Spleen (tissue), 11 donors: ENCODE measurements at regions not wholly inside any gene's neighbourhood (a gene's known extent, or its start where the extent isn't known, plus 50 kb on each side); places are given as distances from the start of the nearest gene placed in this dataset.

Experiments used
- DNase-seq: peaks from one replicate; pipeline ENCODE4 v3.0.0-alpha.2; 2020
- H3K27ac ChIP-seq, 8 donors: fragments of 200-600 bp; sonication (generic) in 7 of 8; 1 replicate in 4 of 8; 2 replicates in 4 of 8; pipeline versions ENCODE4 v1.5.0 to v1.8.0; 2016 to 2021; ENCODE audit warnings: inconsistent platforms in 4 of 8, mild to moderate bottlenecking in 4 of 8, moderate library complexity in 1 of 8
- H3K27me3 ChIP-seq, 7 donors: fragments of 200-600 bp; sonication (generic) in 6 of 7; replicated peaks in 1 of 7; 1 replicate in 4 of 7; 2 replicates in 3 of 7; pipeline versions ENCODE4 v1.5.0 to v1.8.0; 2016 to 2021; ENCODE audit warnings: inconsistent platforms in 3 of 7, mild to moderate bottlenecking in 1 of 7
- H3K36me3 ChIP-seq, 6 donors: fragments of 200-600 bp; sonication (generic) in 5 of 6; 1 replicate in 4 of 6; 2 replicates in 2 of 6; pipeline versions ENCODE4 v1.5.0 to v1.8.0; 2016 to 2021; ENCODE audit warnings: inconsistent platforms in 2 of 6
- H3K4me1 ChIP-seq, 6 donors: fragments of 200-600 bp; sonication (generic) in 5 of 6; 1 replicate in 3 of 6; 2 replicates in 3 of 6; pipeline versions ENCODE4 v1.5.0 to v1.8.0; 2016 to 2021; ENCODE audit warnings: inconsistent platforms in 3 of 6
- H3K4me3 ChIP-seq, 8 donors: fragments of 200-600 bp; sonication (generic) in 7 of 8; 1 replicate in 4 of 8; 2 replicates in 4 of 8; pipeline versions ENCODE4 v1.5.0 to v1.8.0; 2016 to 2021; ENCODE audit warnings: inconsistent platforms in 4 of 8, mild to moderate bottlenecking in 4 of 8, moderate library complexity in 2 of 8
- H3K9me3 ChIP-seq, 8 donors: fragments of 200-600 bp; sonication (generic) in 7 of 8; 1 replicate in 4 of 8; 2 replicates in 4 of 8; pipeline versions ENCODE4 v1.5.0 to v1.8.0; 2016 to 2021; ENCODE audit warnings: inconsistent platforms in 4 of 8
- POLR2A ChIP-seq, 3 donors: fragments of 450-650 bp; IDR thresholded peaks; one replicate each; pipeline ENCODE4 v1.5.1; 2017; ENCODE audit warnings: antibody characterized with exemption in 3 of 3, mild to moderate bottlenecking in 1 of 3
- POLR2AphosphoS5 ChIP-seq, 3 donors: sonication (generic); formaldehyde crosslinking; IDR thresholded peaks; one replicate each; pipeline ENCODE4 v1.5.1; 2017; ENCODE audit warnings: antibody characterized with exemption in 3 of 3
- WGBS, 5 donors: extraction: QIAGEN DNeasy Blood & Tissue Kit in 3 of 5; methylation state at CpG; one replicate each; pipeline versions ENCODE4 v1.1.5 to v1.1.7; 2013 to 2018; 5-methylcytosine and 5-hydroxymethylcytosine counted together
- intact Hi-C: fragments of 100-400 bp; cut with DNase I; formaldehyde crosslinking; loops from one replicate; pipeline ENCODE4 v1.15.0; 2023; ENCODE audit warnings: low total_unique reads
- TF ChIP-seq, protein P1 (sequence below), 11 experiments: fragments of 200-600 bp in 7 of 11; fragments of 450-650 bp in 4 of 11; sonication (generic) in 4 of 11; IDR thresholded peaks in 8 of 11; conservative IDR thresholded peaks in 3 of 11; 1 replicate in 7 of 11; 2 replicates in 4 of 11; pipeline versions ENCODE4 v1.4.0 to v1.8.0; 2016 to 2021; ENCODE audit warnings: antibody characterized with exemption in 11 of 11, inconsistent platforms in 4 of 11, mild to moderate bottlenecking in 1 of 11
- donor health status: healthy with polysubstance abuse.
- donor health status: DM: no; HTN: no; CAD: no; lungs with moderate emphysema.
- donor health status: DM: no; HTN: no; CAD: no.
- donor health status: Bipolar disorder and iron deficiency.
- donor health status: healthy.
- donor health status: DM: no; HTN: no; CAD: no.
- donor health status: DM: yes; HTN: yes; CAD: no.

DNA sequence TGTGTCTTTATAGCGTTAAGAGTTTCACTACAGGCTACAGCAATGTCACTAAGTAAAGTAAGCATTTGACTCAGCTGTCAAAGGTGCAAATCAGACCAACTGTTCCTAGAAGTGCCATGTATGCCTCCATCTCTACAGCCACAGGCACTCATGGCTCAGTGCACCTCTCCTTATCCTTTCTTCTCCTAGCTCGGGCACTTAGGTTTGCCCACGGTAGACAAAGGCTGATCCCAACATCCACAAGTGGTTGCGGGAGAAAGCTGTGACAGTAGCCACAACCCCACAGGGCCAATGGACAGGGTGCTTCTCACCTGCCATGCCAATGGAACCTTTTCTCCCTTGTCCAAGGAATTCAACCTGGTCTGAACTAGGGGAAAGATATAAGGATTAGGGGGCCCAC is 228.5 kb upstream of the EXOC2 start:
- no peak for TF ChIP-seq POLR2AphosphoS5 (IDR thresholded peaks at IDR 0.05)
- TF ChIP-seq, protein P1, sequence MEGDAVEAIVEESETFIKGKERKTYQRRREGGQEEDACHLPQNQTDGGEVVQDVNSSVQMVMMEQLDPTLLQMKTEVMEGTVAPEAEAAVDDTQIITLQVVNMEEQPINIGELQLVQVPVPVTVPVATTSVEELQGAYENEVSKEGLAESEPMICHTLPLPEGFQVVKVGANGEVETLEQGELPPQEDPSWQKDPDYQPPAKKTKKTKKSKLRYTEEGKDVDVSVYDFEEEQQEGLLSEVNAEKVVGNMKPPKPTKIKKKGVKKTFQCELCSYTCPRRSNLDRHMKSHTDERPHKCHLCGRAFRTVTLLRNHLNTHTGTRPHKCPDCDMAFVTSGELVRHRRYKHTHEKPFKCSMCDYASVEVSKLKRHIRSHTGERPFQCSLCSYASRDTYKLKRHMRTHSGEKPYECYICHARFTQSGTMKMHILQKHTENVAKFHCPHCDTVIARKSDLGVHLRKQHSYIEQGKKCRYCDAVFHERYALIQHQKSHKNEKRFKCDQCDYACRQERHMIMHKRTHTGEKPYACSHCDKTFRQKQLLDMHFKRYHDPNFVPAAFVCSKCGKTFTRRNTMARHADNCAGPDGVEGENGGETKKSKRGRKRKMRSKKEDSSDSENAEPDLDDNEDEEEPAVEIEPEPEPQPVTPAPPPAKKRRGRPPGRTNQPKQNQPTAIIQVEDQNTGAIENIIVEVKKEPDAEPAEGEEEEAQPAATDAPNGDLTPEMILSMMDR (IDR thresholded peaks at IDR 0.05 in 8 of 11, conservative IDR thresholded peaks at IDR 0.05 in 3 of 11) = no peak
- no peak for TF ChIP-seq POLR2A (IDR thresholded peaks at IDR 0.05)
- intact Hi-C loops = no loop called here
- no peak for DNase-seq
- Histone ChIP-seq H3K4me1 (no peaks in the 10 kb centered on the region), H3K27ac (no peak overlapping the region), H3K4me3 (no peak overlapping the region), H3K36me3 (no peaks in the 10 kb centered on the region), H3K27me3 (peaks cover 0 to 25% (median 0%) of the 10 kb centered on the region in 7 donors), H3K9me3 (peaks cover 0 to 68% (median 35%) of the 10 kb centered on the region in 8 donors)
- WGBS, 5 donors = 76 to 95% (median 85%) methylated on average over 4 of the region's 4 CpGs

DNA sequence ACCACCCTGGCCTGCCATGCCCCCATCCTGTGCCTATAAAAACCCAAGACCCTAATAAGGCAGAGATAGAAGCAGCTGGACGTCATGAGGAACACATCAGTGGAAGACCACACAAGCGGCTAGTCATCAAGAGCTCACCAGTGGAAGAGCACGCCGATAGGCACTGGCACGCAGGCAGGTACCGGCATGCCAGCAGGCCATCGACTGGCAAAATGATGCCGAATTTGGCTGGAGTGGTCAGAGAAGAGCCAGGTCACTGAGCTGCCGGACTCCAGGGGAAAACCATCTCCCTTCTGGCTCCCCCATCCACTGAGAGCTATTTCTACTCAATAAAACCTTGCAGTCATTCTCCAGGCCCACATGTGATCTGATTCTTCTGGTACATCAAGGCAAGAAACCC is 227.6 kb upstream of the EXOC2 start:
- intact Hi-C loops = no loop called here
- H3K36me3 ChIP-seq = no peaks in the 10 kb centered on the region
- TF ChIP-seq, protein P1 (IDR thresholded peaks at IDR 0.05 in 8 of 11, conservative IDR thresholded peaks at IDR 0.05 in 3 of 11) = no peak
- TF ChIP-seq POLR2AphosphoS5 (IDR thresholded peaks at IDR 0.05) = no peak
- no peak for TF ChIP-seq POLR2A (IDR thresholded peaks at IDR 0.05)
- H3K4me1 ChIP-seq = no peaks in the 10 kb centered on the region
- no peak overlapping the region for H3K27ac ChIP-seq
- 83 to 93% (median 87%) methylated on average over 9 of the region's 9 CpGs for WGBS, 5 donors
- DNase-seq = no peak
- peaks cover 0 to 17% (median 0%) of the 10 kb centered on the region in 7 donors for H3K27me3 ChIP-seq
- no peak overlapping the region for H3K4me3 ChIP-seq
- H3K9me3 ChIP-seq = peaks cover 0 to 68% (median 35%) of the 10 kb centered on the region in 8 donors

DNA sequence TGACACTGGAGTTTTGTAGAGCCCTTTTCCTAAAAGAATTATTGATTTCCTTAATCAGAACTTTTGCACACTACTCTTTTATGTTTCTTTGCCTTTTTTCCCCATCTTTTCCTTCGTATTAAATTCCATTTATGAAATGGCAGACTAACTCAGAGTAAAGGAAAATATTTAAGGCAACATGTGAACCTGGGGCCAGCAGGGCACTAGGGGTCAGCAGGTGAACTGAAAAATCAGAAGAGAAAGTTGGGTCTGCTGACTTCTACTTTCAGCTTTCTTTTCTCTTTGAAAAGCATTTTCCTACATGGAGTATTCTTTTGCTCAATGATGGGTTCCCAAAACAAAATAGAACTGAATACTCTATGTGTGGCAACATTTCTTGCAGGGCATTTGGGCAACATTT is 226.6 kb upstream of the EXOC2 start:
- Histone ChIP-seq H3K4me3 (no peak overlapping the region), H3K27ac (no peak overlapping the region), H3K36me3 (no peaks in the 10 kb centered on the region), H3K27me3 (peaks cover 0 to 11% (median 0%) of the 10 kb centered on the region in 7 donors), H3K4me1 (no peaks in the 10 kb centered on the region), H3K9me3 (peaks cover 0 to 68% (median 35%) of the 10 kb centered on the region in 8 donors)
- no peak for DNase-seq
- intact Hi-C loops = no loop called here
- TF ChIP-seq POLR2AphosphoS5 (IDR thresholded peaks at IDR 0.05) = no peak
- TF ChIP-seq, protein P1 (IDR thresholded peaks at IDR 0.05 in 8 of 11, conservative IDR thresholded peaks at IDR 0.05 in 3 of 11) = no peak
- TF ChIP-seq POLR2A (IDR thresholded peaks at IDR 0.05) = no peak
- WGBS, 5 donors = 68 to 90% (median 79%) methylated on average over 1 of the region's 1 CpG

DNA sequence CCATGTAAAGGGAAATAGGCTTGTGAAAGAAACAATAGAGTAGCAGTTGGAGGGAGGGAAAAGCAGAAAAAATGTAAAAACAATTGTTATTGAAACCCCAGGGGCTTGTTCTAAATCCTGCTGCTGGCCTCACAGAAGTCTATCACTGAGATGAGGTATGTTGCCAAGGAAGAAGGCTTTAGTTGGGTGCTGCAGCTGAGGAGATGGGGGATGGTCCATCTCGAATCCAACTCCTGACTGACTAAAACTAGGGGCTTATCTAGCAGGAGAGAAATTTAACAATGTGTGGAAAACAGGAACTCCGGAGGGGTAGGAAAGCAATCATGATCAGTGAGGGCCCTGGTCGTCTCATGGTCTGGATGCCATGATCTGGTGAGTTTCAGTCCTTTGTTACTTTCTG is 225.0 kb upstream of the EXOC2 start:
- Histone ChIP-seq H3K4me3 (no peak overlapping the region), H3K27me3 (peaks cover 0 to 19% (median 0%) of the 10 kb centered on the region in 7 donors), H3K27ac (no peak overlapping the region), H3K4me1 (no peaks in the 10 kb centered on the region), H3K9me3 (peaks cover 0 to 58% (median 35%) of the 10 kb centered on the region in 8 donors), H3K36me3 (no peaks in the 10 kb centered on the region)
- no peak for DNase-seq
- WGBS, 5 donors = 70 to 83% (median 77%) methylated on average over 3 of the region's 3 CpGs
- TF ChIP-seq POLR2A (IDR thresholded peaks at IDR 0.05) (no peak), POLR2AphosphoS5 (IDR thresholded peaks at IDR 0.05) (no peak)
- TF ChIP-seq, protein P1 (IDR thresholded peaks at IDR 0.05 in 8 of 11, conservative IDR thresholded peaks at IDR 0.05 in 3 of 11) = no peak
- intact Hi-C loops = no loop called here
